Activated T-cell treated with anti-CD3 and anti-CD28 coated beads, Interleukin-2, amount 50 U/mL, for 4 hours (primary cell): ENCODE measurements at regions not wholly inside any gene's neighbourhood (a gene's known extent, or its start where the extent isn't known, plus 50 kb on each side); places are given as distances from the start of the nearest gene placed in this dataset.

Experiments used
- ATAC-seq, 2 donors: fragments of 200-7000 bp; cut with Tn5 transposase; one replicate each; pipeline ENCODE4 v1.10.0; 2021
- DNase-seq: peaks from one replicate; pipeline ENCODE4 v3.0.0-alpha.2; 2020
- H3K27me3 Mint-ChIP-seq: one replicate; pipeline ENCODE4 v1.8.0; 2021; ENCODE audit warnings: low read depth, mixed read lengths
- H3K36me3 Mint-ChIP-seq: one replicate; pipeline ENCODE4 v1.8.0; 2022; ENCODE audit warnings: mixed read lengths; ENCODE audit not compliant: insufficient read depth
- H3K4me1 Mint-ChIP-seq: one replicate; pipeline ENCODE4 v1.8.0; 2021; ENCODE audit warnings: low read depth, mixed read lengths
- H3K4me3 Mint-ChIP-seq: one replicate; pipeline ENCODE4 v1.8.0; 2021; ENCODE audit warnings: mild to moderate bottlenecking, moderate library complexity, mixed read lengths
- H3K9me3 Mint-ChIP-seq: one replicate; pipeline ENCODE4 v1.8.0; 2021; ENCODE audit warnings: mixed read lengths

GRCh38 chr20:4504814-4505213 is 181.4 kb upstream of the PRNP start:
- DNase-seq = no peak
- peaks cover under 1% of the 10 kb centered on the region for H3K9me3 Mint-ChIP-seq
- peaks cover 29% of the 10 kb centered on the region for H3K27me3 Mint-ChIP-seq
- H3K4me1 Mint-ChIP-seq = no peaks in the 10 kb centered on the region
- H3K4me3 Mint-ChIP-seq = no peak overlapping the region
- ATAC-seq = no peak
- no peaks in the 10 kb centered on the region for H3K36me3 Mint-ChIP-seq

GRCh38 chr20:4502756-4503155 is 183.5 kb upstream of the PRNP start:
- H3K4me1 Mint-ChIP-seq = no peaks in the 10 kb centered on the region
- no peaks in the 10 kb centered on the region for H3K36me3 Mint-ChIP-seq
- peaks cover 35% of the 10 kb centered on the region for H3K27me3 Mint-ChIP-seq
- no peak overlapping the region for H3K4me3 Mint-ChIP-seq
- DNase-seq (no peak), ATAC-seq (no peak)
- no peaks in the 10 kb centered on the region for H3K9me3 Mint-ChIP-seq

- Mint-ChIP-seq H3K36me3 (no peaks in the 10 kb centered on the region), H3K27me3 (peaks cover 6% of the 10 kb centered on the region), H3K4me3 (no peak overlapping the region), H3K9me3 (no peaks in the 10 kb centered on the region), H3K4me1 (no peaks in the 10 kb centered on the region)
- DNase-seq = no peak
- no peak for ATAC-seq
Observed at GRCh38 chr20:4493386-4493785, 192.9 kb upstream of the PRNP start.

GRCh38 chr20:4491643-4492042 is 194.6 kb upstream of the PRNP start:
- ATAC-seq = no peak
- H3K4me3 Mint-ChIP-seq = no peak overlapping the region
- DNase-seq = no peak
- no peaks in the 10 kb centered on the region for H3K36me3 Mint-ChIP-seq
- H3K27me3 Mint-ChIP-seq = peaks cover 10% of the 10 kb centered on the region
- H3K4me1 Mint-ChIP-seq = no peaks in the 10 kb centered on the region
- H3K9me3 Mint-ChIP-seq = no peaks in the 10 kb centered on the region

- Mint-ChIP-seq H3K27me3 (peaks cover 15% of the 10 kb centered on the region), H3K9me3 (no peaks in the 10 kb centered on the region), H3K4me1 (no peaks in the 10 kb centered on the region), H3K4me3 (no peak overlapping the region), H3K36me3 (no peaks in the 10 kb centered on the region)
- no peak for DNase-seq
- ATAC-seq = no peak
Observed at GRCh38 chr20:4490606-4491280, 195.5 kb upstream of the PRNP start.

GRCh38 chr20:4490045-4490444 is 196.2 kb upstream of the PRNP start:
- ATAC-seq (no peak), DNase-seq (no peak)
- Mint-ChIP-seq H3K9me3 (no peaks in the 10 kb centered on the region), H3K4me3 (no peak overlapping the region), H3K4me1 (no peaks in the 10 kb centered on the region), H3K36me3 (no peaks in the 10 kb centered on the region), H3K27me3 (peaks cover 20% of the 10 kb centered on the region)

- no peaks in the 10 kb centered on the region for H3K9me3 Mint-ChIP-seq
- no peaks in the 10 kb centered on the region for H3K4me1 Mint-ChIP-seq
- DNase-seq (no peak), ATAC-seq (no peak)
- H3K4me3 Mint-ChIP-seq = no peak overlapping the region
- no peaks in the 10 kb centered on the region for H3K36me3 Mint-ChIP-seq
- H3K27me3 Mint-ChIP-seq = peaks cover 24% of the 10 kb centered on the region
Observed at GRCh38 chr20:4488407-4489339, 197.6 kb upstream of the PRNP start.

GRCh38 chr20:4484379-4484997 is 201.8 kb upstream of the PRNP start:
- peaks cover 32% of the 10 kb centered on the region for H3K27me3 Mint-ChIP-seq
- H3K4me3 Mint-ChIP-seq = no peak overlapping the region
- no peaks in the 10 kb centered on the region for H3K9me3 Mint-ChIP-seq
- no peaks in the 10 kb centered on the region for H3K4me1 Mint-ChIP-seq
- no peaks in the 10 kb centered on the region for H3K36me3 Mint-ChIP-seq
- DNase-seq (no peak), ATAC-seq (no peak)

GRCh38 chr20:4483961-4484360 is 202.3 kb upstream of the PRNP start:
- H3K9me3 Mint-ChIP-seq = no peaks in the 10 kb centered on the region
- no peaks in the 10 kb centered on the region for H3K4me1 Mint-ChIP-seq
- no peak overlapping the region for H3K4me3 Mint-ChIP-seq

GRCh38 chr20:4483486-4483885 is 202.8 kb upstream of the PRNP start:
- no peaks in the 10 kb centered on the region for H3K9me3 Mint-ChIP-seq
- no peaks in the 10 kb centered on the region for H3K36me3 Mint-ChIP-seq
- no peaks in the 10 kb centered on the region for H3K4me1 Mint-ChIP-seq
- H3K4me3 Mint-ChIP-seq = no peak overlapping the region
- ATAC-seq = no peak
- DNase-seq = no peak
- peaks cover 32% of the 10 kb centered on the region for H3K27me3 Mint-ChIP-seq

More at GRCh38 chr20:4483961-4484360, 202.3 kb upstream of the PRNP start:
- Mint-ChIP-seq H3K36me3 (no peaks in the 10 kb centered on the region), H3K27me3 (peaks cover 32% of the 10 kb centered on the region)
- DNase-seq (no peak), ATAC-seq (no peak)

GRCh38 chr20:4480104-4480503 is 206.2 kb upstream of the PRNP start:
- ATAC-seq (no peak), DNase-seq (no peak)
- Mint-ChIP-seq H3K4me3 (no peak overlapping the region), H3K36me3 (no peaks in the 10 kb centered on the region), H3K27me3 (peaks cover 27% of the 10 kb centered on the region), H3K9me3 (no peaks in the 10 kb centered on the region), H3K4me1 (no peaks in the 10 kb centered on the region)

GRCh38 chr20:4476903-4477500 is 209.3 kb upstream of the PRNP start:
- H3K9me3 Mint-ChIP-seq = no peaks in the 10 kb centered on the region
- ATAC-seq (no peak), DNase-seq (no peak)
- no peaks in the 10 kb centered on the region for H3K4me1 Mint-ChIP-seq
- no peak overlapping the region for H3K4me3 Mint-ChIP-seq
- H3K27me3 Mint-ChIP-seq = peaks cover 15% of the 10 kb centered on the region
- H3K36me3 Mint-ChIP-seq = no peaks in the 10 kb centered on the region

- peaks cover 19% of the 10 kb centered on the region for H3K27me3 Mint-ChIP-seq
- H3K4me3 Mint-ChIP-seq = no peak overlapping the region
- ATAC-seq = no peak
- no peak for DNase-seq
- H3K36me3 Mint-ChIP-seq = no peaks in the 10 kb centered on the region
- H3K4me1 Mint-ChIP-seq = no peaks in the 10 kb centered on the region
- H3K9me3 Mint-ChIP-seq = no peaks in the 10 kb centered on the region
Observed at GRCh38 chr20:4472906-4473305, 213.3 kb upstream of the PRNP start.

- Mint-ChIP-seq H3K27me3 (peaks cover 16% of the 10 kb centered on the region), H3K36me3 (no peaks in the 10 kb centered on the region), H3K4me1 (no peaks in the 10 kb centered on the region), H3K4me3 (no peak overlapping the region), H3K9me3 (no peaks in the 10 kb centered on the region)
- no peak for DNase-seq
- ATAC-seq = no peak
Observed at GRCh38 chr20:4471221-4471620, 215.0 kb upstream of the PRNP start.
